ENCODE measurements at regions not wholly inside any gene's neighbourhood (a gene's known extent, or its start where the extent isn't known, plus 50 kb on each side); places are given as distances from the start of the nearest gene placed in this dataset.

GRCh38 chr6:43907312-43907711 is 137.3 kb downstream of the VEGFA start:
- no peak overlapping the region for H3K4me3 Mint-ChIP-seq
- H3K27ac Mint-ChIP-seq = no peak overlapping the region
- DNase-seq (ENCODE audit: low spot score in 2 of 2, unreplicated experiment in 2 of 2) = no peak
- H3K9me3 Mint-ChIP-seq = no peaks in the 10 kb centered on the region
- H3K27me3 Mint-ChIP-seq (ENCODE audit: low read depth) = no peaks in the 10 kb centered on the region
- peaks cover 6% of the 10 kb centered on the region for H3K4me1 Mint-ChIP-seq
- TF ChIP-seq CTCF (IDR thresholded peaks at IDR 0.05; ENCODE audit: unreplicated experiment) = no peak
- H3K36me3 Mint-ChIP-seq = no peaks in the 10 kb centered on the region

- H3K27me3 Mint-ChIP-seq (ENCODE audit: low read depth) = no peaks in the 10 kb centered on the region
- no peak overlapping the region for H3K27ac Mint-ChIP-seq
- DNase-seq (ENCODE audit: low spot score in 2 of 2, unreplicated experiment in 2 of 2) = no peak
- peaks cover 11% of the 10 kb centered on the region for H3K4me1 Mint-ChIP-seq
- no peak overlapping the region for H3K4me3 Mint-ChIP-seq
- no peaks in the 10 kb centered on the region for H3K9me3 Mint-ChIP-seq
- TF ChIP-seq CTCF (IDR thresholded peaks at IDR 0.05; ENCODE audit: unreplicated experiment) = no peak
- H3K36me3 Mint-ChIP-seq = no peaks in the 10 kb centered on the region
Measured at GRCh38 chr6:43904311-43905123, 134.5 kb downstream of the VEGFA start.

- no peak overlapping the region for H3K27ac Mint-ChIP-seq
- no peak overlapping the region for H3K4me3 Mint-ChIP-seq
- peaks cover 11% of the 10 kb centered on the region for H3K4me1 Mint-ChIP-seq
Measured at GRCh38 chr6:43903739-43904290, 133.8 kb downstream of the VEGFA start.

GRCh38 chr6:43901733-43902230 is 131.8 kb downstream of the VEGFA start:
- Mint-ChIP-seq H3K4me3 (no peak overlapping the region), H3K27ac (peak overlapping the region; percentile 70), H3K9me3 (no peaks in the 10 kb centered on the region), H3K36me3 (no peaks in the 10 kb centered on the region), H3K27me3 (ENCODE audit: low read depth) (no peaks in the 10 kb centered on the region), H3K4me1 (peaks cover 11% of the 10 kb centered on the region)
- DNase-seq (ENCODE audit: low spot score in 2 of 2, unreplicated experiment in 2 of 2) = no peak
- TF ChIP-seq CTCF (IDR thresholded peaks at IDR 0.05; ENCODE audit: unreplicated experiment) = no peak

More at GRCh38 chr6:43903739-43904290, 133.8 kb downstream of the VEGFA start:
- no peak for DNase-seq (ENCODE audit: low spot score in 2 of 2, unreplicated experiment in 2 of 2)
- no peak for TF ChIP-seq CTCF (IDR thresholded peaks at IDR 0.05; ENCODE audit: unreplicated experiment)
- no peaks in the 10 kb centered on the region for H3K36me3 Mint-ChIP-seq
- H3K27me3 Mint-ChIP-seq (ENCODE audit: low read depth) = no peaks in the 10 kb centered on the region
- H3K9me3 Mint-ChIP-seq = no peaks in the 10 kb centered on the region

- Mint-ChIP-seq H3K9me3 (no peaks in the 10 kb centered on the region), H3K4me3 (no peak overlapping the region), H3K4me1 (peaks cover 11% of the 10 kb centered on the region), H3K27me3 (ENCODE audit: low read depth) (no peaks in the 10 kb centered on the region), H3K27ac (peak overlapping the region; percentile 67), H3K36me3 (no peaks in the 10 kb centered on the region)
- no peak for DNase-seq (ENCODE audit: low spot score in 2 of 2, unreplicated experiment in 2 of 2)
- no peak for TF ChIP-seq CTCF (IDR thresholded peaks at IDR 0.05; ENCODE audit: unreplicated experiment)
Measured at GRCh38 chr6:43900916-43901732, 131.1 kb downstream of the VEGFA start.
